Rectal smooth muscle tissue (tissue), 1 donor: ENCODE measurements at regions not wholly inside any gene's neighbourhood (a gene's known extent, or its start where the extent isn't known, plus 50 kb on each side); places are given as distances from the start of the nearest gene placed in this dataset.

Experiments used
- H3K27ac ChIP-seq: one replicate; pipeline ENCODE4 v1.7.0; 2013; ENCODE audit warnings: low read depth, low read length, inconsistent platforms
- H3K27me3 ChIP-seq: one replicate; pipeline ENCODE4 v1.7.0; 2013; ENCODE audit warnings: low read length; ENCODE audit not compliant: control insufficient read depth, insufficient read depth
- H3K36me3 ChIP-seq: one replicate; pipeline ENCODE4 v1.7.0; 2013; ENCODE audit warnings: low read length; ENCODE audit not compliant: control insufficient read depth, insufficient read depth
- H3K4me1 ChIP-seq: one replicate; pipeline ENCODE4 v1.7.0; 2013; ENCODE audit warnings: low read length; ENCODE audit not compliant: control insufficient read depth, insufficient read depth
- H3K4me3 ChIP-seq: one replicate; pipeline ENCODE4 v1.7.0; 2013; ENCODE audit warnings: low read length
- H3K9ac ChIP-seq: one replicate; pipeline ENCODE4 v1.7.0; 2013; ENCODE audit warnings: low read length

- Histone ChIP-seq H3K27me3 (no peaks in the 10 kb centered on the region), H3K4me3 (no peak overlapping the region), H3K27ac (no peak overlapping the region), H3K36me3 (no peaks in the 10 kb centered on the region), H3K4me1 (no peaks in the 10 kb centered on the region), H3K9ac (no peak overlapping the region)
These were observed 75.3 kb upstream of the JAG1 start for GRCh38 chr20:10749084-10749483.

- Histone ChIP-seq H3K36me3 (no peaks in the 10 kb centered on the region), H3K4me1 (no peaks in the 10 kb centered on the region), H3K27me3 (no peaks in the 10 kb centered on the region), H3K9ac (no peak overlapping the region), H3K4me3 (no peak overlapping the region), H3K27ac (no peak overlapping the region)
These were observed 78.4 kb upstream of the JAG1 start for GRCh38 chr20:10752206-10752605.

GRCh38 chr20:10754824-10755223, 81.0 kb upstream of the JAG1 start:
- Histone ChIP-seq H3K27me3 (no peaks in the 10 kb centered on the region), H3K4me3 (no peak overlapping the region), H3K36me3 (no peaks in the 10 kb centered on the region), H3K9ac (no peak overlapping the region), H3K4me1 (no peaks in the 10 kb centered on the region), H3K27ac (no peak overlapping the region)

GRCh38 chr20:10758446-10758845, 84.6 kb upstream of the JAG1 start:
- H3K36me3 ChIP-seq = no peaks in the 10 kb centered on the region
- no peak overlapping the region for H3K27ac ChIP-seq
- H3K4me3 ChIP-seq = no peak overlapping the region
- H3K9ac ChIP-seq = no peak overlapping the region
- no peaks in the 10 kb centered on the region for H3K27me3 ChIP-seq
- H3K4me1 ChIP-seq = no peaks in the 10 kb centered on the region

- H3K4me1 ChIP-seq = no peaks in the 10 kb centered on the region
- H3K36me3 ChIP-seq = no peaks in the 10 kb centered on the region
- H3K9ac ChIP-seq = no peak overlapping the region
- H3K27ac ChIP-seq = no peak overlapping the region
- H3K27me3 ChIP-seq = no peaks in the 10 kb centered on the region
- no peak overlapping the region for H3K4me3 ChIP-seq
These were observed 87.4 kb upstream of the JAG1 start for GRCh38 chr20:10761232-10761631.

- H3K27ac ChIP-seq = no peak overlapping the region
- no peaks in the 10 kb centered on the region for H3K4me1 ChIP-seq
- no peaks in the 10 kb centered on the region for H3K27me3 ChIP-seq
- no peak overlapping the region for H3K9ac ChIP-seq
- H3K36me3 ChIP-seq = no peaks in the 10 kb centered on the region
- no peak overlapping the region for H3K4me3 ChIP-seq
These were observed 88.0 kb upstream of the JAG1 start for GRCh38 chr20:10761786-10762185.

GRCh38 chr20:10762216-10762615, 88.4 kb upstream of the JAG1 start:
- Histone ChIP-seq H3K27me3 (no peaks in the 10 kb centered on the region), H3K27ac (no peak overlapping the region), H3K4me1 (no peaks in the 10 kb centered on the region), H3K9ac (no peak overlapping the region), H3K4me3 (no peak overlapping the region), H3K36me3 (no peaks in the 10 kb centered on the region)

- Histone ChIP-seq H3K4me3 (no peak overlapping the region), H3K27me3 (no peaks in the 10 kb centered on the region), H3K27ac (no peak overlapping the region), H3K4me1 (no peaks in the 10 kb centered on the region), H3K9ac (no peak overlapping the region), H3K36me3 (no peaks in the 10 kb centered on the region)
These were observed 89.3 kb upstream of the JAG1 start for GRCh38 chr20:10763112-10763511.

- H3K27ac ChIP-seq = no peak overlapping the region
These were observed 95.9 kb upstream of the JAG1 start for GRCh38 chr20:10769700-10770099.

GRCh38 chr20:10770753-10771152, 97.0 kb upstream of the JAG1 start:
- Histone ChIP-seq H3K36me3 (no peaks in the 10 kb centered on the region), H3K4me1 (no peaks in the 10 kb centered on the region), H3K27ac (no peak overlapping the region), H3K9ac (no peak overlapping the region), H3K27me3 (no peaks in the 10 kb centered on the region), H3K4me3 (no peak overlapping the region)

More at GRCh38 chr20:10769700-10770099, 95.9 kb upstream of the JAG1 start:
- Histone ChIP-seq H3K9ac (no peak overlapping the region), H3K4me3 (no peak overlapping the region), H3K27me3 (no peaks in the 10 kb centered on the region), H3K36me3 (no peaks in the 10 kb centered on the region), H3K4me1 (no peaks in the 10 kb centered on the region)

GRCh38 chr20:10771435-10772140, 97.8 kb upstream of the JAG1 start:
- no peaks in the 10 kb centered on the region for H3K4me1 ChIP-seq
- no peak overlapping the region for H3K4me3 ChIP-seq
- no peak overlapping the region for H3K27ac ChIP-seq
- H3K27me3 ChIP-seq = no peaks in the 10 kb centered on the region
- no peaks in the 10 kb centered on the region for H3K36me3 ChIP-seq
- H3K9ac ChIP-seq = no peak overlapping the region

- no peak overlapping the region for H3K27ac ChIP-seq
- H3K4me1 ChIP-seq = no peaks in the 10 kb centered on the region
- H3K36me3 ChIP-seq = no peaks in the 10 kb centered on the region
- H3K27me3 ChIP-seq = no peaks in the 10 kb centered on the region
- H3K9ac ChIP-seq = no peak overlapping the region
- H3K4me3 ChIP-seq = no peak overlapping the region
These were observed 100.7 kb upstream of the JAG1 start for GRCh38 chr20:10774357-10774943.

- H3K4me3 ChIP-seq = no peak overlapping the region
- H3K9ac ChIP-seq = no peak overlapping the region
- H3K27me3 ChIP-seq = no peaks in the 10 kb centered on the region
- no peak overlapping the region for H3K27ac ChIP-seq
- H3K36me3 ChIP-seq = no peaks in the 10 kb centered on the region
- H3K4me1 ChIP-seq = no peaks in the 10 kb centered on the region
These were observed 103.9 kb upstream of the JAG1 start for GRCh38 chr20:10777710-10778109.
